ENCODE measurements at regions not wholly inside any gene's neighbourhood (a gene's known extent, or its start where the extent isn't known, plus 50 kb on each side); places are given as distances from the start of the nearest gene placed in this dataset.

GRCh38 chr12:105461944-105462762 lies 131.7 kb downstream of the C12orf75 start:
- Histone ChIP-seq H3K79me2 (ENCODE audit: insufficient read depth, low read length) (no peaks in the 10 kb centered on the region), H3K4me2 (ENCODE audit: low read length) (no peak overlapping the region), H3K36me3 (ENCODE audit: insufficient read depth, low read length) (no peaks in the 10 kb centered on the region), H3K9me3 (ENCODE audit: low read length) (no peaks in the 10 kb centered on the region), H3F3A (ENCODE audit: insufficient read depth, low read length) (no peaks in the 10 kb centered on the region), H3K9ac (ENCODE audit: low read length) (no peak overlapping the region), H3K4me3 (ENCODE audit: low read depth, low read length, poor library complexity, severe bottlenecking) (no peak overlapping the region), H4K20me1 (ENCODE audit: insufficient read depth, low read length) (no peaks in the 10 kb centered on the region), H3K27me3 (ENCODE audit: insufficient read depth, low read length) (no peaks in the 10 kb centered on the region), H2AFZ (ENCODE audit: low read length) (no peak overlapping the region), H3K9me2 (ENCODE audit: low read depth, low read length) (no peaks in the 10 kb centered on the region), H3K4me1 (ENCODE audit: insufficient read depth, low read length, severe bottlenecking) (no peaks in the 10 kb centered on the region), H3K27ac (ENCODE audit: low read depth, low read length, poor library complexity, severe bottlenecking) (no peak overlapping the region)
- TF ChIP-seq CTCF (IDR thresholded peaks at IDR 0.05; ENCODE audit: low read length) (no peak), EZH2 (IDR thresholded peaks at IDR 0.05; ENCODE audit: borderline replicate concordance, low read length) (no peak)

DNA sequence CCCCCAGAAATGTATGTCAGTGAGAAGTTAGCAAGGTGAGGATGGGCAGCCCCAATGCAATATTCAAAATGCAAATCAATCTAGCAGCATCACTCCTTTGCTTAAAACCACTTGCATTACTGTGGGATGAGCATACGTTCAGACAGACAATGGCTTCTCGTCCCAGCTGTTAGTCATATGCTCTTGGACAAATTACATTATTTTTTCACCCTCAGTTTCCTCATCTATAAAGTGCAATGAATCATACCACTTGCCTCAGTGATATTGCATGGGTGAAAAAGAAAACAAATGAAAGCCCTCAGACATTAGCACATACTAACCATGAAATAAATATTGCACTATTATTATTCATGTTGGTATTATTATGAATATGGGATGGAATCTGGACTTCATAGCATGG lies 132.3 kb downstream of the C12orf75 start:
- H3K4me2 ChIP-seq (ENCODE audit: low read length): no peak overlapping the region
- no peaks in the 10 kb centered on the region for H3K4me1 ChIP-seq (ENCODE audit: insufficient read depth, low read length, severe bottlenecking)
- H3K27me3 ChIP-seq (ENCODE audit: insufficient read depth, low read length): no peaks in the 10 kb centered on the region
- H3K79me2 ChIP-seq (ENCODE audit: insufficient read depth, low read length): no peaks in the 10 kb centered on the region
- H3K27ac ChIP-seq (ENCODE audit: low read depth, low read length, poor library complexity, severe bottlenecking): no peak overlapping the region
- H3K36me3 ChIP-seq (ENCODE audit: insufficient read depth, low read length): no peaks in the 10 kb centered on the region
- H3K9ac ChIP-seq (ENCODE audit: low read length): no peak overlapping the region
- H3K9me2 ChIP-seq (ENCODE audit: low read depth, low read length): no peaks in the 10 kb centered on the region
- no peak overlapping the region for H3K4me3 ChIP-seq (ENCODE audit: low read depth, low read length, poor library complexity, severe bottlenecking)
- H3K9me3 ChIP-seq (ENCODE audit: low read length): no peaks in the 10 kb centered on the region
- H4K20me1 ChIP-seq (ENCODE audit: insufficient read depth, low read length): no peaks in the 10 kb centered on the region
- H3F3A ChIP-seq (ENCODE audit: insufficient read depth, low read length): no peaks in the 10 kb centered on the region
- no peak overlapping the region for H2AFZ ChIP-seq (ENCODE audit: low read length)
- TF ChIP-seq CTCF (IDR thresholded peaks at IDR 0.05; ENCODE audit: low read length) (no peak), EZH2 (IDR thresholded peaks at IDR 0.05; ENCODE audit: borderline replicate concordance, low read length) (no peak)

GRCh38 chr12:105464406-105464805 lies 133.9 kb downstream of the C12orf75 start:
- Histone ChIP-seq H4K20me1 (ENCODE audit: insufficient read depth, low read length) (no peaks in the 10 kb centered on the region), H3F3A (ENCODE audit: insufficient read depth, low read length) (no peaks in the 10 kb centered on the region), H2AFZ (ENCODE audit: low read length) (no peak overlapping the region), H3K27me3 (ENCODE audit: insufficient read depth, low read length) (no peaks in the 10 kb centered on the region), H3K79me2 (ENCODE audit: insufficient read depth, low read length) (no peaks in the 10 kb centered on the region), H3K9me3 (ENCODE audit: low read length) (no peaks in the 10 kb centered on the region), H3K4me2 (ENCODE audit: low read length) (no peak overlapping the region), H3K4me3 (ENCODE audit: low read depth, low read length, poor library complexity, severe bottlenecking) (no peak overlapping the region), H3K4me1 (ENCODE audit: insufficient read depth, low read length, severe bottlenecking) (no peaks in the 10 kb centered on the region), H3K27ac (ENCODE audit: low read depth, low read length, poor library complexity, severe bottlenecking) (no peak overlapping the region), H3K36me3 (ENCODE audit: insufficient read depth, low read length) (no peaks in the 10 kb centered on the region), H3K9ac (ENCODE audit: low read length) (no peak overlapping the region), H3K9me2 (ENCODE audit: low read depth, low read length) (no peaks in the 10 kb centered on the region)
- TF ChIP-seq CTCF (IDR thresholded peaks at IDR 0.05; ENCODE audit: low read length) (no peak), EZH2 (IDR thresholded peaks at IDR 0.05; ENCODE audit: borderline replicate concordance, low read length) (no peak)

Measured in OCI-LY1 (cell line).